Stomach (tissue), 4 donors: ENCODE measurements at regions not wholly inside any gene's neighbourhood (a gene's known extent, or its start where the extent isn't known, plus 50 kb on each side); places are given as distances from the start of the nearest gene placed in this dataset.

Source experiments
- CTCF ChIP-seq, 7 experiments: fragments of 450-650 bp in 4 of 7; fragments of 200-600 bp in 3 of 7; sonication (generic) in 3 of 7; IDR thresholded peaks; one replicate each; pipeline ENCODE4 v1.5.1; 2016 to 2019; ENCODE audit warnings: antibody characterized with exemption in 7 of 7, control low read depth in 2 of 7, mild to moderate bottlenecking in 1 of 7
- EP300 ChIP-seq: sonication (generic); formaldehyde crosslinking; IDR thresholded peaks from one replicate; pipeline ENCODE4 v1.6.1; 2017; ENCODE audit warnings: antibody characterized with exemption
- POLR2A ChIP-seq, 4 donors: fragments of 450-650 bp; IDR thresholded peaks; one replicate each; pipeline ENCODE4 v1.6.1; 2016; ENCODE audit warnings: antibody characterized with exemption in 4 of 4, control low read depth in 2 of 4, mild to moderate bottlenecking in 1 of 4, moderate library complexity in 1 of 4
- POLR2AphosphoS5 ChIP-seq, 3 donors: sonication (generic); formaldehyde crosslinking; IDR thresholded peaks; one replicate each; pipeline ENCODE4 v1.6.1; 2016; ENCODE audit warnings: antibody characterized with exemption in 3 of 3

- TF ChIP-seq CTCF (IDR thresholded peaks at IDR 0.05) = no peak
- no peak for TF ChIP-seq POLR2A (IDR thresholded peaks at IDR 0.05)
- no peak for TF ChIP-seq POLR2AphosphoS5 (IDR thresholded peaks at IDR 0.05)
- TF ChIP-seq EP300 = no peak
Observed at GRCh38 chr2:66832646-66833435, 397.9 kb downstream of the MEIS1 start.
